Upper lobe of left lung (tissue), 6 donors: ENCODE measurements at regions not wholly inside any gene's neighbourhood (a gene's known extent, or its start where the extent isn't known, plus 50 kb on each side); places are given as distances from the start of the nearest gene placed in this dataset.

Source experiments
- ATAC-seq, 2 donors: fragments of 200-7000 bp; cut with Tn5 transposase; one replicate each; pipeline ENCODE4 v1.9.1; 2022; ENCODE audit warnings: mild to moderate bottlenecking in 2 of 2, moderate library complexity in 2 of 2; ENCODE audit not compliant: low FRiP score in 2 of 2
- DNase-seq, 2 donors: peaks; one replicate each; pipeline ENCODE4 v3.0.0-alpha.2; 2019 to 2020
- H3K27ac ChIP-seq, 4 donors: fragments of 200-600 bp; sonication (generic); one replicate each; pipeline ENCODE4 v1.5.1; 2016 to 2019
- H3K27me3 ChIP-seq, 4 donors: fragments of 200-600 bp; sonication (generic); one replicate each; pipeline ENCODE4 v1.5.1; 2017 to 2019
- H3K36me3 ChIP-seq, 4 donors: fragments of 200-600 bp; sonication (generic); one replicate each; pipeline ENCODE4 v1.5.1; 2016 to 2019
- H3K4me1 ChIP-seq, 4 donors: fragments of 200-600 bp; sonication (generic); one replicate each; pipeline ENCODE4 v1.5.1; 2018 to 2019
- H3K4me3 ChIP-seq, 4 donors: fragments of 200-600 bp; sonication (generic); one replicate each; pipeline ENCODE4 v1.5.1; 2017 to 2019; ENCODE audit warnings: mild to moderate bottlenecking in 2 of 4, moderate library complexity in 1 of 4
- H3K9me3 ChIP-seq, 4 donors: fragments of 200-600 bp; sonication (generic); one replicate each; pipeline ENCODE4 v1.5.1; 2018 to 2019
- EP300 ChIP-seq, 4 donors: sonication (generic); formaldehyde crosslinking; IDR thresholded peaks; one replicate each; pipeline ENCODE4 v1.5.1; 2017; ENCODE audit warnings: antibody characterized with exemption in 4 of 4, control low read depth in 2 of 4
- POLR2A ChIP-seq, 4 donors: fragments of 450-650 bp; IDR thresholded peaks; one replicate each; pipeline ENCODE4 v1.5.1; 2016 to 2017; ENCODE audit warnings: antibody characterized with exemption in 4 of 4, mild to moderate bottlenecking in 2 of 4
- POLR2AphosphoS5 ChIP-seq, 2 donors: sonication (generic); formaldehyde crosslinking; IDR thresholded peaks; one replicate each; pipeline ENCODE4 v1.5.1; 2017; ENCODE audit warnings: antibody characterized with exemption in 2 of 2
- WGBS, 2 donors: methylation state at CpG; one replicate each; pipeline ENCODE4 v1.1.5; 2017 to 2018; 5-methylcytosine and 5-hydroxymethylcytosine counted together
- TF ChIP-seq, protein P1 (sequence below), 6 experiments: fragments of 450-650 bp in 4 of 6; fragments of 200-600 bp in 2 of 6; sonication (generic) in 2 of 6; IDR thresholded peaks; one replicate each; pipeline ENCODE4 v1.5.1; 2016 to 2019; ENCODE audit warnings: antibody characterized with exemption in 6 of 6
- donor health status: DM: no; HTN: no; CAD: no; lungs with moderate emphysema.
- donor health status: DM: no; HTN: yes; CAD: no; lungs with severe emphysema.

DNA sequence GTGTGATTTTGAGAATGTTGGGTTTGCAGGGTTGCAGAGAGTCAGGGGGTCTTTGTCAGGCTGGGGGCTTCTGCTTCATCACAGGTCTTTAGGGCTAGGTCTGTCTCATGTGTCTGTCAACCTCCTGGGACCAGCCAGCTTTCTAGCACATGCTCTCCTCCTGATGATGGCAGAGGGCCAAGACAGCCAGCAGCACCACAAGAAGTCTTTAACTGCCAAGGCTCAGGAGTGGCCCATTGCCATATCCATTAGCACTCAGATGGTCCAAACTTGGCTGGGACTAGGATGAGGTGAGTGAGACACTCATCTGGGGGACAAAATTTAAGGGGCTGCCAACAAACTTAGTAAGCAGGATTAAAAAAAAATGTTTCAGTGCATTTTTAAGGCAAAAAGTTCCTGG, 384.2 kb upstream of the CDH10 start:
- Histone ChIP-seq H3K27ac (no peak overlapping the region), H3K9me3 (no peaks in the 10 kb centered on the region), H3K4me1 (no peaks in the 10 kb centered on the region), H3K36me3 (no peaks in the 10 kb centered on the region), H3K4me3 (no peak overlapping the region), H3K27me3 (no peaks in the 10 kb centered on the region)
- TF ChIP-seq EP300 (IDR thresholded peaks at IDR 0.05) (no peak), POLR2AphosphoS5 (IDR thresholded peaks at IDR 0.05) (no peak), POLR2A (IDR thresholded peaks at IDR 0.05) (no peak)
- TF ChIP-seq, protein P1, sequence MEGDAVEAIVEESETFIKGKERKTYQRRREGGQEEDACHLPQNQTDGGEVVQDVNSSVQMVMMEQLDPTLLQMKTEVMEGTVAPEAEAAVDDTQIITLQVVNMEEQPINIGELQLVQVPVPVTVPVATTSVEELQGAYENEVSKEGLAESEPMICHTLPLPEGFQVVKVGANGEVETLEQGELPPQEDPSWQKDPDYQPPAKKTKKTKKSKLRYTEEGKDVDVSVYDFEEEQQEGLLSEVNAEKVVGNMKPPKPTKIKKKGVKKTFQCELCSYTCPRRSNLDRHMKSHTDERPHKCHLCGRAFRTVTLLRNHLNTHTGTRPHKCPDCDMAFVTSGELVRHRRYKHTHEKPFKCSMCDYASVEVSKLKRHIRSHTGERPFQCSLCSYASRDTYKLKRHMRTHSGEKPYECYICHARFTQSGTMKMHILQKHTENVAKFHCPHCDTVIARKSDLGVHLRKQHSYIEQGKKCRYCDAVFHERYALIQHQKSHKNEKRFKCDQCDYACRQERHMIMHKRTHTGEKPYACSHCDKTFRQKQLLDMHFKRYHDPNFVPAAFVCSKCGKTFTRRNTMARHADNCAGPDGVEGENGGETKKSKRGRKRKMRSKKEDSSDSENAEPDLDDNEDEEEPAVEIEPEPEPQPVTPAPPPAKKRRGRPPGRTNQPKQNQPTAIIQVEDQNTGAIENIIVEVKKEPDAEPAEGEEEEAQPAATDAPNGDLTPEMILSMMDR (IDR thresholded peaks at IDR 0.05) = no peak
- ATAC-seq (no peak), DNase-seq (no peak)

DNA sequence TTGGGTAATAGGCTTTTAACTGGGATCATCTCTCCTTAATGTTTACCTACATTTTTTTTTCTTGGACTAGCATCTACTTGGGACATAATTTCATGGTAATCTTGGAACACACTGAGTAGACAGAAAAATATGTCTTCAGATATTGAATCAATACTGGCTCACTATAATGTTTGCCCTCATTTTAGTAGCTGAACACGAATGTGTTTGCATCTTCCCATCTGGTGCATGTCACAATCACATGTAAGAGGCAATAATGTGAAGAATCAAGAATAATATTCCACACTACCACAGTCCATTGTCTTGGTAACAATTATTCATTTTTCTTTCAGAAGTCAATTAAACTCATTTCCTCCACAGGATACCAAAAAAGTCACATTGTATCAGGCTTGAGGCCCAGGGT, 382.7 kb upstream of the CDH10 start:
- WGBS, 2 donors = 62 to 63% methylated on average over 1 of the region's 1 CpG
- ATAC-seq = no peak

DNA sequence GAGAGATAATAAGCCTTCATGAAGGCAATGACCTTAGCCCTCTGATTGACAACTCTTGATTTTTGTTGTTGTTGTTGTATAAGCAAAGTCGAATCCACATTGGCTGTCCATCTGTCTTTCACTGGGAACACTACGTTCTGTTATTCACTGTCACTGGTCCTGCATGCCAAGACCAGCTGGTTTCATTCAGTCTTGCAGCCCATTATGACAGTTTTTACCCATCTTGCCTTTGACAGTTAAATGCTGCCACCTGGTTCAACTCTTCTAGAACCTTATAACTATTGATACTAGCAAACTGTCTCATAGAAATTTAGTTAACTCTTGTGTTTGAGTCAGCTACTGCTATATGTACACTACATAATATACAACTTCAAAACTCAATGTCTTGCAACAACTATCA, 382.3 kb upstream of the CDH10 start:
- WGBS, 2 donors = 57 to 58% methylated on average over 2 of the region's 2 CpGs
- ATAC-seq = no peak

More for the DNA sequence above, 382.7 kb upstream of the CDH10 start:
- Histone ChIP-seq H3K27ac (no peak overlapping the region), H3K27me3 (no peaks in the 10 kb centered on the region), H3K36me3 (no peaks in the 10 kb centered on the region), H3K9me3 (no peaks in the 10 kb centered on the region), H3K4me3 (no peak overlapping the region), H3K4me1 (no peaks in the 10 kb centered on the region)
- TF ChIP-seq POLR2AphosphoS5 (IDR thresholded peaks at IDR 0.05) (no peak), EP300 (IDR thresholded peaks at IDR 0.05) (no peak), POLR2A (IDR thresholded peaks at IDR 0.05) (no peak)
- TF ChIP-seq, protein P1 (IDR thresholded peaks at IDR 0.05) = no peak
- no peak for DNase-seq

DNA sequence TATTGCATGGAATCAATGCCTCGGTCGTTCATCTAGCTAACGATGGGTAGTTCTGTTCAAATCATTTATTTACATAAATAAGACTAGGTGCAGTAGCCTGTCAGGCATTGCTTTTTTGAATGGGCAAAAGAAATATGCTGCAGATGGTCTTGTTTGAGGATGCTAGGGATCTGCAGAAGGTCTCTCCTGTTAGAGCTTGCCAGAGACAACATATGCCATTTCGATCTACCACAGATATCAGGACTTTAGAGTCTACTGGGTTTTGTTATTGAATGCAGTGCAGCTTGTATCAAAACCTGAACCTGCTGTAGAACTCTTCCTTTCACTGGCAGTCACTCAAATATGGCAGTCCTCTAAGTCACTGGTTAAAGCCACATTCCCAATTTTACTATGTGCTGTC, 381.1 kb upstream of the CDH10 start:
- Histone ChIP-seq H3K9me3 (no peaks in the 10 kb centered on the region), H3K27me3 (no peaks in the 10 kb centered on the region), H3K36me3 (no peaks in the 10 kb centered on the region), H3K4me1 (no peaks in the 10 kb centered on the region), H3K27ac (no peak overlapping the region), H3K4me3 (no peak overlapping the region)
- DNase-seq = no peak
- TF ChIP-seq POLR2A (IDR thresholded peaks at IDR 0.05) (no peak), EP300 (IDR thresholded peaks at IDR 0.05) (no peak), POLR2AphosphoS5 (IDR thresholded peaks at IDR 0.05) (no peak)
- TF ChIP-seq, protein P1 (IDR thresholded peaks at IDR 0.05) = no peak
- WGBS, 2 donors = 84 to 85% methylated on average over 4 of the region's 4 CpGs
- no peak for ATAC-seq

More for the DNA sequence above, 382.3 kb upstream of the CDH10 start:
- no peaks in the 10 kb centered on the region for H3K9me3 ChIP-seq
- H3K27ac ChIP-seq = no peak overlapping the region
- DNase-seq = no peak
- no peaks in the 10 kb centered on the region for H3K36me3 ChIP-seq
- TF ChIP-seq, protein P1 (IDR thresholded peaks at IDR 0.05) = no peak
- TF ChIP-seq EP300 (IDR thresholded peaks at IDR 0.05) (no peak), POLR2AphosphoS5 (IDR thresholded peaks at IDR 0.05) (no peak), POLR2A (IDR thresholded peaks at IDR 0.05) (no peak)
- no peak overlapping the region for H3K4me3 ChIP-seq
- H3K27me3 ChIP-seq = no peaks in the 10 kb centered on the region
- no peaks in the 10 kb centered on the region for H3K4me1 ChIP-seq

DNA sequence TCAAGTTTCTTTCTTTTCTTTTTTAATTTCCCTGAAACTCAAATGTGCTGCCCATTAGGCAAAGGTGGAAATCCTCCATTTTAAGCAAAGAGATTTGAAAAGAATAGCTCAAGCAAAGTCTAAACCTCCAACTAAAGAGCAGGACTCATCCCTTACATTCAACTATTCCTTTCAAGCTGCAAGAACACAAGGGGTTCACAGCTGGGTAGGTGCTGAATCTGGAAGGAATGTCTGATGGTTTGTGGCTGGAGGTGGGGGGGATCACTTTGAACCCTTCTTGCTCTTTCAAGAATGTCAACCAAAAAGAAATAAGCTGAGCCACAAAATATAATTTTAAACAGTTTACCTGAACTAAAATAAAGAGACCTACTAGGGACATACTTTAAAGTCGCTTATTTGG, 375.7 kb upstream of the CDH10 start:
- Histone ChIP-seq H3K27me3 (no peaks in the 10 kb centered on the region), H3K4me1 (no peaks in the 10 kb centered on the region), H3K4me3 (no peak overlapping the region), H3K9me3 (no peaks in the 10 kb centered on the region), H3K36me3 (no peaks in the 10 kb centered on the region), H3K27ac (no peak overlapping the region)
- no peak for ATAC-seq
- 48 to 75% methylated on average over 1 of the region's 1 CpG for WGBS, 2 donors
- TF ChIP-seq, protein P1 (IDR thresholded peaks at IDR 0.05) = no peak
- TF ChIP-seq EP300 (IDR thresholded peaks at IDR 0.05) (no peak), POLR2A (IDR thresholded peaks at IDR 0.05) (no peak), POLR2AphosphoS5 (IDR thresholded peaks at IDR 0.05) (no peak)
- no peak for DNase-seq
